GM12875 (cell line): ENCODE measurements at regions not wholly inside any gene's neighbourhood (a gene's known extent, or its start where the extent isn't known, plus 50 kb on each side); places are given as distances from the start of the nearest gene placed in this dataset.

Source experiments
- H3K4me3 ChIP-seq: one replicate; pipeline ENCODE4 v1.5.1; 2011; ENCODE audit warnings: low read depth, low read length, control low read depth
- TF ChIP-seq, protein P1 (sequence below): IDR thresholded peaks from 2 replicates; pipeline ENCODE4 v1.5.1; 2011; ENCODE audit warnings: low read depth, mild to moderate bottlenecking, control low read depth, inconsistent platforms, low read length, moderate library complexity, borderline replicate concordance; ENCODE audit not compliant: insufficient read depth

DNA sequence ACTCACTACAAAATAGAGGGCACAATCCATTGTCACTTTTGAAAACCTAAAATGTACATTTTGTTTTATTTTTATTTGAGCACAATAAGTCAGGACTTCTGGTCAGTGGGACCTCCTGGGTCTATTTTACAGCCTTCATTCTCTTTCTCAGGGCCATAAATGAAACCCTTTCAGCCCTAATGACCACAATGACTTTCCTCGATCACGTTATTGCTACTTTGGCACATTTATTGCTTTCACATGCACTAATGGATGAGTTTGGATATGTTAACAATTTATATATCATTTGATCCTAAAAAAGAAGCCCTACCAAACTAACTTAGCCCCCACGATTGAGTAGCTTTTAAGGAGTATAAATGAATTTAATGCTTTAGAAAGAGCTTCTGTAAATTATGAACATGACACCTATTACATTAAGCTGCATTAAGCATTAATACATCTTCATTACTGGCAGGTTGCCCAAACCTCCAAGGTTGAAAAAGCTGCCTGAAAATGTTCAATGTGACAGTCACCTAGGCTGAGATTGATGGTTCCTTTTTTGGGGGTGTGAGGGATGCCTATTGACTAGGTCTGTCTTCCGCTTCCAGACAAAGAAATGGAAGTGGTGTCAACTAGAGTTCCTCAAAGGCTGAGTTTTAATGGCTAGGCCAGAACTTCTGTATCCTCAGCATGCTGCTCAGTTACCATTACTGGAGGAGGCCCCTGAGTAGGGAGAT lies 296.4 kb downstream of the GPAT3 start:
- H3K4me3 ChIP-seq = no peak overlapping the region
- TF ChIP-seq, protein P1, sequence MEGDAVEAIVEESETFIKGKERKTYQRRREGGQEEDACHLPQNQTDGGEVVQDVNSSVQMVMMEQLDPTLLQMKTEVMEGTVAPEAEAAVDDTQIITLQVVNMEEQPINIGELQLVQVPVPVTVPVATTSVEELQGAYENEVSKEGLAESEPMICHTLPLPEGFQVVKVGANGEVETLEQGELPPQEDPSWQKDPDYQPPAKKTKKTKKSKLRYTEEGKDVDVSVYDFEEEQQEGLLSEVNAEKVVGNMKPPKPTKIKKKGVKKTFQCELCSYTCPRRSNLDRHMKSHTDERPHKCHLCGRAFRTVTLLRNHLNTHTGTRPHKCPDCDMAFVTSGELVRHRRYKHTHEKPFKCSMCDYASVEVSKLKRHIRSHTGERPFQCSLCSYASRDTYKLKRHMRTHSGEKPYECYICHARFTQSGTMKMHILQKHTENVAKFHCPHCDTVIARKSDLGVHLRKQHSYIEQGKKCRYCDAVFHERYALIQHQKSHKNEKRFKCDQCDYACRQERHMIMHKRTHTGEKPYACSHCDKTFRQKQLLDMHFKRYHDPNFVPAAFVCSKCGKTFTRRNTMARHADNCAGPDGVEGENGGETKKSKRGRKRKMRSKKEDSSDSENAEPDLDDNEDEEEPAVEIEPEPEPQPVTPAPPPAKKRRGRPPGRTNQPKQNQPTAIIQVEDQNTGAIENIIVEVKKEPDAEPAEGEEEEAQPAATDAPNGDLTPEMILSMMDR = no peak

DNA sequence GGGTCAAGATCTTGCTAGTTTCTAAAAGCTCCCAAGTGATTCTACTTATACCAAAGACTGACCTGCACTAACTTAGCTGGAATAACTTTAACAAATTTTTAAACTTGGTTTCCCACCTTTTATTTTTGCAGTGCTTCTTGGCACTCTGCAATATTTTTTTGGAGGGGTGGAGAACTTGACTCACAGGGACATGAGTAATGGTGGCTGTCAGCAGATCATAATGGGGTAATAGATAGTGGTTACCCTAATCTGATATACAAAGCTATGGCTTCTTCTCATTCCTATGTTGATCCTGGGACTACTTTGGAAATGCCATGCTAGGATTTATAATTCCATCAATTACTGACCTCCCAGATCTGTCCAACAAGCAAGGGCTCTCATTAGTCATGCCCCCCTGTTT lies 295.7 kb downstream of the GPAT3 start:
- H3K4me3 ChIP-seq = no peak overlapping the region
- TF ChIP-seq, protein P1 = no peak

DNA sequence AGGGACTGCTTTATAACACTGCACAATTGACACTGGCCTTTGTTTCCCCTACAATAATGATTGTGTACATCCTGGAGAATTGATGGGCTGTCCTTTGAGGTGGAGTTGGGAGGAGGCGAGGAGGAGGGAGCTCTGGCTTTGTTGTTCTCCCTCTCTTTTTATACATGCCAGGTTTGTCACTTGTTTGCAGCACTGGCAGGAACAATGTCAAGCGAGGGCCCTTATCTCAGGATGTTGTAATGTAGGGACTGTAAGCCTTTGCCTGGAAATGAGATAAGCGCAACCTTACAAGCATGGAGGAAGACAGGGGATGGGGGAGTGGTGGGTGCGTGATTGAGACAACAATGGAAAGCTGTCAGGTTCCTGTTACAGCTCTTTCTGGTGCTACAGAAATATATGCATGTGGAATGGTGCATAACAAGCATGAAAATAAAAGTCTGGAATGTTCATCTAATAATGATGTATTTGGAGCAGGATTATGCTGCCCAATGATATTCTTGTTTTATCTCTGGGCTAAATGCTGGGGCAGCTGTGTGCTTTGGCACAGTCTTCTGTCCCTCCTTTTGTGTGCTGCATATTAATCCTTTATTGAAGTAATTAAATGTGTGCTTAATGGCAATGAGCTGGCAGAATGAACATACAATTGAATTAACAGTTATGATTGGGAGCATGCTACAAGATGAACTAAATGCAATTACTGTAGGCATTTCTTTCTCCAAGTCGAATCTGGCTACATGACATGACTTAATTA lies 294.4 kb downstream of the GPAT3 start:
- no peak overlapping the region for H3K4me3 ChIP-seq
- TF ChIP-seq, protein P1 = no peak

DNA sequence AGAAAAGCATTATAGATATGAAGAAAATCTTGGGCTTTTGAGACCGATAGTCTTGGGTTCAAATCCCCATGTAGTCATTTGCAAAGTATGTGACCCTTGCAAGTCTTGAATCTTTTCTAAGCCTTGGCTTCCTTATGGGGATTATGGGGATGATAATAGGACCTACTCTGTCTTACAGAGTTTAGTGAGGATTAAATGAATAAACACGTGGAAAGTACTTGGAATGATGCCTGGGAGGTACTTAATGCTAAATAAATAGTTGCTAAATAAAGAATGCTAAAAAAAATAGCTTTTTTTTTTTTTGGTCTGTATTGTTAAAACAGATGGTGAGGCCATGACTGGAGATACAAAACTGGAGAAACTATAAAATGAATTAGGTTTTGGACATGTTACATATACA lies 292.7 kb downstream of the GPAT3 start:
- no peak overlapping the region for H3K4me3 ChIP-seq
- TF ChIP-seq, protein P1 = no peak

DNA sequence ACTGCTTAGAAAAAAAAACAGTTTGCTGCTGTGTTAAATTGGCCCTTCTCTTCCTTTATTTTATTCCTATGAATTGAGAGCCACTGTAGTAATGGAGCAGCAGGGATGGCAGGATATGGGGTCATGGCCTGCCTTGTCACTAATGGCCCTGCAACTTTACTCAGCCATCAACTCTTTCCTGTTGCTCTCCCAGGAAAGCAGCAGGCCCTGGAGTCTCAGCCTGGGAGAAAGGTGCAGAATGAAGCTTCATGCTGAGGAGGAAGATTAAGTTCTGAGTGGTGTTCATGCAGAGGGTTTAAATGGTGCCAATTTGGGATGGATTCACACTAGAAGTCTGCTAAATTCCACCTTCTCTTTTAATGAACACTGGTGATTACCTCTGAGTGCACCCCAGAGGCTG lies 285.6 kb downstream of the GPAT3 start:
- TF ChIP-seq, protein P1 = no peak
- H3K4me3 ChIP-seq = no peak overlapping the region

DNA sequence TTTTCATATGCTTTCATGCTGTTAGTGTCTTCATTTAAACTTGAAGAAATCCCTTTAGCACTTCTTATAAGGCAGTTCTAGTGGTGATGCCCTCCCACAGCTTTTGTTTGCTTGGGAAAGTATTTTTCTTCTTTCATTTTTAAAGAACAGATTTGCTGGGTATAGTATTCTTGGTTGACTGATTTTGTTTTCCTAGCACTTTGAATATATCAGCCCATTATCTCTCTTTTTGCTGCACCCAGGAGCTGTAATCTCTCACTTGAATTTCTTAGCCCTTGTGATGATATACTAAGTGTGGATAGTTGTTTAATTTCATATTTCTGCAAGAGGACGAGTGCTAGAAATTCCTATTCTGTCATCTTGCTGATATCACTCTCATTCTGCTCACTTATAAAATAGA lies 283.7 kb downstream of the GPAT3 start:
- H3K4me3 ChIP-seq = no peak overlapping the region
- TF ChIP-seq, protein P1 = no peak

DNA sequence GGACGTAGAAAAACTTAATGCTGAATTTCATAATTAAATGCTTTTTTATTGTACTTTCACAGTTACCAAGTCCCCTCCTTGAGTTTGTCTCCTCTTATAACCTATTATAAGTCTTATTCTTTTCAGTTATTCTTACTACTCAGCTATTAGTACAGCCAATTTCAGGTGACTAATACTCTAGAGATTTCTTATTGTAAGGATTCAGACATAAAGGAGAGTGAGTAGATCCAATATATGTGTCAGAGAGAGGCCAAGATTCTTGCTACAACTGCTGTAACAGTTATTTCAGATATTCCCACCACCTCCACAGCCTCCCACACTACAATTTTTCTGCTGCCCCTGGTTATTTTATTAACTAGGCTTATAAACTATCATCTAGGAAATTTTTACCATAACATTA lies 274.5 kb downstream of the GPAT3 start:
- no peak overlapping the region for H3K4me3 ChIP-seq
- TF ChIP-seq, protein P1 = no peak
